GM13977 (cell line): ENCODE measurements at regions not wholly inside any gene's neighbourhood (a gene's known extent, or its start where the extent isn't known, plus 50 kb on each side); places are given as distances from the start of the nearest gene placed in this dataset.

Experiments used
- DNase-seq: peaks from one replicate; pipeline ENCODE4 v3.0.0; 2012; ENCODE audit warnings: low spot score
- in situ Hi-C: fragments of 300-500 bp; cut with MboI; formaldehyde crosslinking; loops from one replicate; pipeline ENCODE4 v1.12.0; 2022; ENCODE audit warnings: low sequenced_read_pairs, low pct_unique_long_range_greater_than_20kb, mixed read lengths, inconsistent platforms; ENCODE audit not compliant: unreplicated experiment
- TF ChIP-seq, protein P1 (sequence below): IDR thresholded peaks from 2 replicates; pipeline ENCODE4 v1.5.1; 2012; ENCODE audit warnings: mild to moderate bottlenecking, control low read depth; ENCODE audit not compliant: insufficient read depth; ENCODE audit errors: extremely low read depth, missing control alignments

DNA sequence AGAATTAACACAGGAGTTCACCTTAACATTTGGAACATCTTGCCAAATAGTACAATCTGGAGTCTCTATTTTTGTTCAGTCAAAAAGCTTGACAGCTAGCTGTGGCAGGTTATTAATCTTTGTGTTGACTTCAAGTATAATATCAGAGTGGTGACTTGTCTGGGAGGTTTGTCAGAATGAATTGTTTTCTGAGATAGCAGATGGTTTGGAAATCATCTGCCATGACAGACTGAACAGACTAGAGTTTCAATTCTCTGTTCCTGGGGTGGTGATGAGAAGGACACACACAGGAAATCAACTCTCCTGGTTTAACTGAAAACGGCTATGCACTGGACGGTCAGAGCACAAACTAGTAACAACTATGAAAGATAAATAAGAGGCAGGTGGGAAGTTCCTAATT, 203.3 kb upstream of the EMCN start:
- DNase-seq = no peak
- in situ Hi-C loops = no loop called here
- TF ChIP-seq, protein P1, sequence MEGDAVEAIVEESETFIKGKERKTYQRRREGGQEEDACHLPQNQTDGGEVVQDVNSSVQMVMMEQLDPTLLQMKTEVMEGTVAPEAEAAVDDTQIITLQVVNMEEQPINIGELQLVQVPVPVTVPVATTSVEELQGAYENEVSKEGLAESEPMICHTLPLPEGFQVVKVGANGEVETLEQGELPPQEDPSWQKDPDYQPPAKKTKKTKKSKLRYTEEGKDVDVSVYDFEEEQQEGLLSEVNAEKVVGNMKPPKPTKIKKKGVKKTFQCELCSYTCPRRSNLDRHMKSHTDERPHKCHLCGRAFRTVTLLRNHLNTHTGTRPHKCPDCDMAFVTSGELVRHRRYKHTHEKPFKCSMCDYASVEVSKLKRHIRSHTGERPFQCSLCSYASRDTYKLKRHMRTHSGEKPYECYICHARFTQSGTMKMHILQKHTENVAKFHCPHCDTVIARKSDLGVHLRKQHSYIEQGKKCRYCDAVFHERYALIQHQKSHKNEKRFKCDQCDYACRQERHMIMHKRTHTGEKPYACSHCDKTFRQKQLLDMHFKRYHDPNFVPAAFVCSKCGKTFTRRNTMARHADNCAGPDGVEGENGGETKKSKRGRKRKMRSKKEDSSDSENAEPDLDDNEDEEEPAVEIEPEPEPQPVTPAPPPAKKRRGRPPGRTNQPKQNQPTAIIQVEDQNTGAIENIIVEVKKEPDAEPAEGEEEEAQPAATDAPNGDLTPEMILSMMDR = no peak

DNA sequence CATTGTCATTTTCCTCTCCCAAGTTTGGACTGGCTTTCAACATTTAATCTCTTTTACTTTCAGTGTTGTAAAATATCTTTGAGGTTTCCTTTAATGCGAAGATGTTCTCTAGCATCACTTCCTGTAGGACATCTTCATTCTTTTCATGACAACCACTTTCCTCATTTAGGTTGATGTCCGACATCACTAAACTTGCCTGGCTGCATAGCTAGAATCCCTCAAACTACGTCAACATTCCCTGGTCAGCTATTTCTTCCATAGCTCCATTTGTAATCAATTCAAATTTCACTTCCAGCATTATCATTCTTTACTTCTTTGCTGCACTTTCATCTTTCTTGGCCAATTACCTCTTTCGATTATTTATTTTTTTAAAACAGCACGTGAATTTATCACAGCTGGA, 198.6 kb upstream of the EMCN start:
- DNase-seq = no peak
- TF ChIP-seq, protein P1 = no peak
- in situ Hi-C loops = no loop called here

DNA sequence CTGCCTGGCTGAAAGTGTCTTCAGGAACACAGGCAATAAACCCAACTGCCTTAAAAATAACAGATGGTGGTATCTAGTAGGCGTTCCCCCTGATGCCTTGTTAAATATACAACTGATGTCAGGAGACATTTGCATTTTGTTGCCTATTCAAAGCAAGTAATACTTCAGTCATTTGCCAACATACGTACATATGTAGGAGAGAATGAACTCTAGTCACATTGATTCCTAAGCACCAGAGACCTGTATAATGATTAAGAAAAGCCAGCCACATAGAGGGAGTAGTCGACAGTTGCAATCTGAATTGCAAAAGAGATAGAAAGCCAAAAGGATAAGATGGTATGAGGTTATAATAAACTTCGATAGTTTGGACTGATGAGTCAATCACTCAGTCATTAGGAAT, 191.0 kb upstream of the EMCN start:
- TF ChIP-seq, protein P1 = no peak
- in situ Hi-C loops = no loop called here
- no peak for DNase-seq

DNA sequence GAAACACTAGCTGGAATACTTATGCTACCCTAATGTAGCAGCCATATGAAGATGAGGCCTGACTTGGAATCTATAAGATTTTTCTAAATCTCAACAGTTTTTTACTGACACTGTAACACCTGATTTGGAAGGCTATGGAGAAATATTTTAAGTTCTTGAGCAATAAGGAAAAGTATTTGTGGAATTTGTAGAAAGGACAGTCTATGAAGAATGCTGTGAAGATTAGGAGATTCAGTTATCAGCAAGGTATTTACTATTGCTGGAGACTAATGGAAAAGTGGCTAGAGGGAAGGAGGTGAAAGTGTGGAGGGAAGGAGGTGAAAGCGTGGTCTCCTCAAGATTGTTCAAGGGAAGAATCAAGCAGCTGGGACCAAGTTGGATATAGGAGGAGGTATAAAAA, 190.0 kb upstream of the EMCN start:
- DNase-seq = no peak
- in situ Hi-C loops = no loop called here

DNA sequence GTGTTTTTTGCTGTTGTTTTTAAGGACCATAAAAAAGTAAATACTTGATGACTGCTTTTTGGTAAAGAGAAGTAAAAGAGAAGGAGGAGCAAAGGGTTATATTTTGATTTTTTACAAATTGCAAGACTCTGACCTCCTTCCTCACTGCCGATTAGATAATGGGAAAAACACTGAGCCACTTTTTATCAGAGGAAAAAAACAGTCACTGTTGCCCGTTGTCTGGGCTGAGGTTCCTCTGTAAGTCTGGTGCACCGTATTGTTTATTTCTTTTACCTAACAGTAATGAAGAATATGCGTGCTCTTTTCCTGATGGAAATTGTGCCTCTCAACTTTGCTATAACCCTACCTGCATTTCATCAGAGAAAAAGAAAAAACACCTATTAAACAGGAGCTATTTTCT, 178.7 kb upstream of the EMCN start:
- no peak for DNase-seq
- in situ Hi-C loops = no loop called here
- TF ChIP-seq, protein P1 = no peak

More for the DNA sequence above, 190.0 kb upstream of the EMCN start:
- TF ChIP-seq, protein P1 = no peak

DNA sequence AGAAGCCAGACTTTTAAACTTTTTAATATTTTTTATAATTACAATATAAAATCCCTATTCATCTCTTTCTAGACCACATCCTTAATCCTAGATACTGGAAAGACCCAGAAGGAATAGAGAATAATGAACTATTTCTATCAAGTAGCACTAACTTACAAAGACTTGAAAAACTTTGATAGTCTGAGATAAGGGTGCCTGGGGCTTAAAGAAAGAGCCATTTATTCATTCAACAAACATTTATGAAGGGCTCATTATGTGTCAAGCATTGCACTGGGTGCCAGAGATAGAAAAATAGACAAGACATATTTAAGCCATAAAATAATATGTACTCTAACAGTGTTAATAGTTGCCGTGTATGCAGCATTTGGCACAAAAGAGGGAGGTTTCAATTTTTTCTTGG, 178.0 kb upstream of the EMCN start:
- in situ Hi-C loops = no loop called here
- no peak for DNase-seq
- TF ChIP-seq, protein P1 = no peak

DNA sequence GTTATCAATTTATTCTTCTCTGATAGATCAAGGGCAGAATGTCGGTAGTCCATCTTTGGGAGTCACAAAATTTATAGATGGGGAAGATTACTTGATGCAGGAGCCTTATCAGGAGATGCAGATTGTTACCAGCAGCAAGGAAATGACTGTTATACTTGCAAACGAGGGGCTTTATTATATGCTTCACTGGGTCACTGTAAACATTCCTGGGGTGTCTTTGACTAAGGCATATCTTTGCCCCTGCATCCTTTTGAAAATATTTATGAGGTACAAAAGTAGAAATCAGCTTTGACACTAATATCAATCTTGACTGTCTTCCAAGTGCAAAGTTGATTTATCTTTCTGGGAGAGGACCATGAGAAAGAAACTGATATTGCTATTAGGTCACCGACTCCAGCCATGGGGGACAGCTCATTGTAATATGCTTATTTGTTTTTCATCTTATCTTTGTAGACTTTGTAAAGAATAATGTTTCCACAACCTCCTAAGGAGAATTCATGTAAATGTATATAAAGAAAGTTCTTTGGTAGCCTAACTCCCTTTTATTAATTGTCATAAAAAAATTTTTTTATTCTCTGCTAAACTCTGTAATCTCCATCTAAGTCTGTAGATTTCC, 177.3 kb upstream of the EMCN start:
- in situ Hi-C loops = no loop called here
- TF ChIP-seq, protein P1 = no peak
- no peak for DNase-seq
